H9 (cell line): ENCODE measurements at regions not wholly inside any gene's neighbourhood (a gene's known extent, or its start where the extent isn't known, plus 50 kb on each side); places are given as distances from the start of the nearest gene placed in this dataset.

Experiments used
- DNase-seq: peaks from one replicate; pipeline ENCODE4 v3.0.0-alpha.2; 2017
- H2AFZ ChIP-seq: one replicate; pipeline ENCODE4 v1.6.1; 2013; ENCODE audit warnings: mild to moderate bottlenecking, low read length, control low read depth, moderate library complexity
- H2AK5ac ChIP-seq: 2 replicates; pipeline ENCODE4 v1.6.1; 2013; ENCODE audit warnings: low read length, control low read depth, mixed read lengths; ENCODE audit not compliant: insufficient read length
- H2BK120ac ChIP-seq: one replicate; pipeline ENCODE4 v1.6.1; 2013; ENCODE audit warnings: low read depth, mild to moderate bottlenecking, low read length, control low read depth, inconsistent platforms; ENCODE audit not compliant: poor library complexity, severe bottlenecking
- H2BK12ac ChIP-seq: 2 replicates; pipeline ENCODE4 v1.6.1; 2013; ENCODE audit warnings: low read length, control low read depth, mixed read lengths, low read depth; ENCODE audit not compliant: insufficient read length
- H2BK15ac ChIP-seq: 2 replicates; pipeline ENCODE4 v1.6.1; 2013; ENCODE audit warnings: low read depth, low read length, control low read depth
- H2BK20ac ChIP-seq: one replicate; pipeline ENCODE4 v1.6.1; 2013; ENCODE audit warnings: low read depth, mild to moderate bottlenecking, low read length, control low read depth, inconsistent platforms; ENCODE audit not compliant: poor library complexity, severe bottlenecking
- H2BK5ac ChIP-seq: 2 replicates; pipeline ENCODE4 v1.6.1; 2013; ENCODE audit warnings: low read length, control low read depth, mixed read lengths; ENCODE audit not compliant: insufficient read length
- H3K14ac ChIP-seq: 2 replicates; pipeline ENCODE4 v1.6.1; 2013; ENCODE audit warnings: low read length, control low read depth; ENCODE audit not compliant: insufficient read depth
- H3K18ac ChIP-seq: 2 replicates; pipeline ENCODE4 v1.6.1; 2013; ENCODE audit warnings: low read depth, mild to moderate bottlenecking, mixed read lengths, low read length, control low read depth; ENCODE audit not compliant: insufficient read length
- H3K23ac ChIP-seq: 2 replicates; pipeline ENCODE4 v1.6.1; 2013; ENCODE audit warnings: low read length, control low read depth, mixed read lengths, low read depth; ENCODE audit not compliant: insufficient read length
- H3K23me2 ChIP-seq: 2 replicates; pipeline ENCODE4 v1.6.1; 2013; ENCODE audit warnings: low read depth, mild to moderate bottlenecking, mixed read lengths, low read length, control low read depth; ENCODE audit not compliant: insufficient read length, poor library complexity, severe bottlenecking
- H3K27ac ChIP-seq: 2 replicates; pipeline ENCODE4 v1.5.1; 2013; ENCODE audit warnings: low read length, control low read depth, mixed read lengths, low read depth; ENCODE audit not compliant: insufficient read length
- H3K27me3 ChIP-seq: 2 replicates; pipeline ENCODE4 v1.6.1; 2013; ENCODE audit warnings: low read length, control low read depth, inconsistent platforms; ENCODE audit not compliant: insufficient read depth
- H3K4ac ChIP-seq: 2 replicates; pipeline ENCODE4 v1.6.1; 2013; ENCODE audit warnings: low read depth, mild to moderate bottlenecking, control low read depth, inconsistent platforms, low read length, moderate library complexity
- H3K4me1 ChIP-seq: 2 replicates; pipeline ENCODE4 v1.6.1; 2013; ENCODE audit warnings: low read length, control low read depth, inconsistent platforms; ENCODE audit not compliant: insufficient read depth
- H3K4me2 ChIP-seq: 2 replicates; pipeline ENCODE4 v1.6.1; 2013; ENCODE audit warnings: low read length, control low read depth, mixed read lengths; ENCODE audit not compliant: insufficient read length, insufficient read depth
- H3K56ac ChIP-seq: 2 replicates; pipeline ENCODE4 v1.6.1; 2013; ENCODE audit warnings: low read depth, mild to moderate bottlenecking, mixed read lengths, low read length, control low read depth; ENCODE audit not compliant: insufficient read length
- H3K79me1 ChIP-seq: 2 replicates; pipeline ENCODE4 v1.6.1; 2013; ENCODE audit warnings: low read depth, mild to moderate bottlenecking, moderate library complexity, low read length, control low read depth, inconsistent platforms; ENCODE audit not compliant: insufficient read depth, poor library complexity, severe bottlenecking
- H3K79me2 ChIP-seq: 2 replicates; pipeline ENCODE4 v1.6.1; 2013; ENCODE audit warnings: low read length, control low read depth, inconsistent platforms; ENCODE audit not compliant: insufficient read depth
- H3K9ac ChIP-seq: 2 replicates; pipeline ENCODE4 v1.6.1; 2013; ENCODE audit warnings: low read length, control low read depth, mixed read lengths; ENCODE audit not compliant: insufficient read length; ENCODE audit errors: extremely low read depth
- H3K9me3 ChIP-seq: one replicate; pipeline ENCODE4 v1.6.1; 2013; ENCODE audit warnings: low read depth, low read length, inconsistent platforms; ENCODE audit not compliant: control insufficient read depth
- H3T11ph ChIP-seq: one replicate; pipeline ENCODE4 v1.6.1; 2013; ENCODE audit warnings: mild to moderate bottlenecking, low read length, control low read depth, inconsistent platforms
- H4K20me1 ChIP-seq: one replicate; pipeline ENCODE4 v1.6.1; 2013; ENCODE audit not compliant: control insufficient read depth, insufficient read length, insufficient read depth
- H4K5ac ChIP-seq: 2 replicates; pipeline ENCODE4 v1.6.1; 2013; ENCODE audit warnings: low read depth, mild to moderate bottlenecking, mixed read lengths, low read length, control low read depth; ENCODE audit not compliant: insufficient read length
- H4K8ac ChIP-seq: replicated peaks from 2 replicates; pipeline ENCODE4 v1.6.1; 2013; ENCODE audit warnings: low read length, control low read depth, mixed read lengths, low read depth; ENCODE audit not compliant: insufficient read length
- H4K91ac ChIP-seq: 2 replicates; pipeline ENCODE4 v1.6.1; 2013; ENCODE audit warnings: low read depth, mild to moderate bottlenecking, moderate library complexity, mixed read lengths, low read length, control low read depth; ENCODE audit not compliant: insufficient read length
- H3K27ac Mint-ChIP-seq, 3 experiments: 2 replicates in 2 of 3; 3 replicates in 1 of 3; pipeline ENCODE4 v1.8.0; 2020 to 2021; ENCODE audit warnings: mixed read lengths in 3 of 3, mild to moderate bottlenecking in 1 of 3, moderate library complexity in 1 of 3
- H3K27me3 Mint-ChIP-seq: 2 replicates; pipeline ENCODE4 v1.8.0; 2021; ENCODE audit warnings: low read depth, mild to moderate bottlenecking, moderate library complexity, mixed read lengths
- H3K36me3 Mint-ChIP-seq, 3 experiments: 2 replicates in 2 of 3; 3 replicates in 1 of 3; pipeline ENCODE4 v1.8.0; 2020 to 2021; ENCODE audit warnings: low read depth in 3 of 3, mixed read lengths in 3 of 3; ENCODE audit not compliant: insufficient read depth in 1 of 3
- H3K4me1 Mint-ChIP-seq, 2 experiments: 2 replicates each; pipeline ENCODE4 v1.8.0; 2020; ENCODE audit warnings: mixed read lengths in 2 of 2
- H3K4me3 Mint-ChIP-seq, 2 experiments: 2 replicates in 1 of 2; 3 replicates in 1 of 2; pipeline ENCODE4 v1.8.0; 2020 to 2021; ENCODE audit warnings: mild to moderate bottlenecking in 2 of 2, mixed read lengths in 2 of 2, moderate library complexity in 1 of 2
- H3K9me3 Mint-ChIP-seq, 2 experiments: 2 replicates in 1 of 2; 3 replicates in 1 of 2; pipeline ENCODE4 v1.8.0; 2020; ENCODE audit warnings: mild to moderate bottlenecking in 2 of 2, mixed read lengths in 2 of 2, moderate library complexity in 1 of 2
- WGBS: extraction: QIAGEN DNeasy Blood & Tissue Kit; methylation state at CpG from one replicate; pipeline ENCODE4 v1.1.7; 2013; ENCODE audit warnings: missing lambda C conversion rate, low lambda C conversion rate, mixed read lengths; ENCODE audit not compliant: insufficient read length; ENCODE audit errors: extremely low coverage; 5-methylcytosine and 5-hydroxymethylcytosine counted together
- TF ChIP-seq, protein P1 (sequence below): fragments of 200-600 bp; sonication (generic); conservative IDR thresholded peaks from 3 replicates; pipeline ENCODE4 v1.8.0; 2021; ENCODE audit warnings: antibody characterized with exemption, mild to moderate bottlenecking

- no peak overlapping the region for H2BK15ac ChIP-seq
- H4K20me1 ChIP-seq = no peaks in the 10 kb centered on the region
- no peak overlapping the region for H3K23ac ChIP-seq
- TF ChIP-seq, protein P1, sequence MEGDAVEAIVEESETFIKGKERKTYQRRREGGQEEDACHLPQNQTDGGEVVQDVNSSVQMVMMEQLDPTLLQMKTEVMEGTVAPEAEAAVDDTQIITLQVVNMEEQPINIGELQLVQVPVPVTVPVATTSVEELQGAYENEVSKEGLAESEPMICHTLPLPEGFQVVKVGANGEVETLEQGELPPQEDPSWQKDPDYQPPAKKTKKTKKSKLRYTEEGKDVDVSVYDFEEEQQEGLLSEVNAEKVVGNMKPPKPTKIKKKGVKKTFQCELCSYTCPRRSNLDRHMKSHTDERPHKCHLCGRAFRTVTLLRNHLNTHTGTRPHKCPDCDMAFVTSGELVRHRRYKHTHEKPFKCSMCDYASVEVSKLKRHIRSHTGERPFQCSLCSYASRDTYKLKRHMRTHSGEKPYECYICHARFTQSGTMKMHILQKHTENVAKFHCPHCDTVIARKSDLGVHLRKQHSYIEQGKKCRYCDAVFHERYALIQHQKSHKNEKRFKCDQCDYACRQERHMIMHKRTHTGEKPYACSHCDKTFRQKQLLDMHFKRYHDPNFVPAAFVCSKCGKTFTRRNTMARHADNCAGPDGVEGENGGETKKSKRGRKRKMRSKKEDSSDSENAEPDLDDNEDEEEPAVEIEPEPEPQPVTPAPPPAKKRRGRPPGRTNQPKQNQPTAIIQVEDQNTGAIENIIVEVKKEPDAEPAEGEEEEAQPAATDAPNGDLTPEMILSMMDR = no peak
- no peaks in the 10 kb centered on the region for H3K79me2 ChIP-seq
- no peak overlapping the region for H3K4me3 Mint-ChIP-seq
- no CpG with 5 or more reads among the region's 2 CpGs for WGBS
- H3K27ac ChIP-seq = no peak overlapping the region
- H3K27ac Mint-ChIP-seq = no peak overlapping the region
- DNase-seq = no peak
- no peaks in the 10 kb centered on the region for H3K27me3 ChIP-seq
- no peak overlapping the region for H4K91ac ChIP-seq
- H3K9ac ChIP-seq = no peak overlapping the region
- H3K56ac ChIP-seq = no peak overlapping the region
- H3K4me1 Mint-ChIP-seq = peaks cover under 1 to 6% of the 10 kb centered on the region in 2 experiments
- no peak overlapping the region for H3T11ph ChIP-seq
- H2BK12ac ChIP-seq = no peak overlapping the region
- H2BK20ac ChIP-seq = no peak overlapping the region
- no peaks in the 10 kb centered on the region for H3K9me3 Mint-ChIP-seq
- H3K14ac ChIP-seq = no peak overlapping the region
- no peaks in the 10 kb centered on the region for H3K36me3 Mint-ChIP-seq
- H3K4ac ChIP-seq = no peak overlapping the region
- no peaks in the 10 kb centered on the region for H3K79me1 ChIP-seq
- H3K4me1 ChIP-seq = no peaks in the 10 kb centered on the region
- H4K5ac ChIP-seq = no peak overlapping the region
- H3K18ac ChIP-seq = no peak overlapping the region
- H2BK5ac ChIP-seq = no peak overlapping the region
- H2AFZ ChIP-seq = no peak overlapping the region
- H3K4me2 ChIP-seq = no peak overlapping the region
- no peak overlapping the region for H2BK120ac ChIP-seq
- no peak overlapping the region for H2AK5ac ChIP-seq
- H3K9me3 ChIP-seq = no peaks in the 10 kb centered on the region
- no peak overlapping the region for H4K8ac ChIP-seq
- H3K27me3 Mint-ChIP-seq = no peaks in the 10 kb centered on the region
- H3K23me2 ChIP-seq = no peaks in the 10 kb centered on the region
Measured at GRCh38 chr7:115145512-115145911, 223.6 kb downstream of the MDFIC start.
